ENCODE measurements at regions not wholly inside any gene's neighbourhood (a gene's known extent, or its start where the extent isn't known, plus 50 kb on each side); places are given as distances from the start of the nearest gene placed in this dataset.
"Not testable (repeated sequence)": the region's sequence is repeated elsewhere in the genome, so short reads cannot be mapped to it uniquely, and the experiment has no call there.

DNA sequence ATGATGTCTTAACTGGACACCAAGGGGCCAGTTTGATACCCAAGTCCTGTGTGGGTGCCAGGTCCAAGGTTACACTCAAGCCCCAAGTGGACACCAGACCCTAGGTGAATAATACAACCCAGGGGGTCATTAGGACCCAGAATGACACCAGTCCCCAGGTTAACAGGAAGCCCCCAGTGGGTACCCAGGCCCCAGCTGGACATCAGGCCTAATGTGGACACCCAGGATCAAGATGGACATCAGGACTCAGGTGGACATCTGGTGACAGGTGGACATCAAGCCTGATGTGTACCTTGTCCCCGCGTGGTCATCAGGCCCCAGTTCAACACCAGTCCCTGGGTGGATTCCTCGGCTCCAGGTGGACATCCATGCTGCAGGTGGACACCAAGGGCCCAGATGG lies 1273.0 kb downstream of the FOXD4L5 start:
- H3F3A ChIP-seq (ENCODE audit: insufficient read depth, low read length); H3K79me2 ChIP-seq (ENCODE audit: low read length); H3K9ac ChIP-seq (ENCODE audit: low read length); H3K9me2 ChIP-seq (replicated peaks; ENCODE audit: insufficient read depth, low read length); DNase-seq; H2AFZ ChIP-seq (ENCODE audit: low read length); H3K36me3 ChIP-seq (replicated peaks; ENCODE audit: insufficient read depth, low read length); H3K4me3 ChIP-seq (ENCODE audit: low read length); H3K4me2 ChIP-seq (ENCODE audit: low read depth, low read length); H3K27ac ChIP-seq (ENCODE audit: low read length); H4K20me1 ChIP-seq (ENCODE audit: insufficient read depth, low read length); H3K4me1 ChIP-seq (ENCODE audit: low read length); H3K9me3 ChIP-seq (replicated peaks; ENCODE audit: insufficient read depth, low read length); H3K27me3 ChIP-seq (replicated peaks; ENCODE audit: insufficient read depth, low read length): not testable (repeated sequence)

- H3K9ac ChIP-seq (ENCODE audit: low read length); H3K27ac ChIP-seq (ENCODE audit: low read length); H3K4me3 ChIP-seq (ENCODE audit: low read length); H4K20me1 ChIP-seq (ENCODE audit: insufficient read depth, low read length); H2AFZ ChIP-seq (ENCODE audit: low read length); H3K79me2 ChIP-seq (ENCODE audit: low read length); H3K9me3 ChIP-seq (replicated peaks; ENCODE audit: insufficient read depth, low read length); H3K36me3 ChIP-seq (replicated peaks; ENCODE audit: insufficient read depth, low read length); H3K4me2 ChIP-seq (ENCODE audit: low read depth, low read length); H3K27me3 ChIP-seq (replicated peaks; ENCODE audit: insufficient read depth, low read length); H3K9me2 ChIP-seq (replicated peaks; ENCODE audit: insufficient read depth, low read length); H3F3A ChIP-seq (ENCODE audit: insufficient read depth, low read length); H3K4me1 ChIP-seq (ENCODE audit: low read length): not testable (repeated sequence)
- DNase-seq = peak; percentile 3
Observed at GRCh38 chr9:63979741-63980140, 1305.3 kb downstream of the FOXD4L5 start.

All from MM.1S (cell line).